ENCODE measurements at regions not wholly inside any gene's neighbourhood (a gene's known extent, or its start where the extent isn't known, plus 50 kb on each side); places are given as distances from the start of the nearest gene placed in this dataset.

DNA sequence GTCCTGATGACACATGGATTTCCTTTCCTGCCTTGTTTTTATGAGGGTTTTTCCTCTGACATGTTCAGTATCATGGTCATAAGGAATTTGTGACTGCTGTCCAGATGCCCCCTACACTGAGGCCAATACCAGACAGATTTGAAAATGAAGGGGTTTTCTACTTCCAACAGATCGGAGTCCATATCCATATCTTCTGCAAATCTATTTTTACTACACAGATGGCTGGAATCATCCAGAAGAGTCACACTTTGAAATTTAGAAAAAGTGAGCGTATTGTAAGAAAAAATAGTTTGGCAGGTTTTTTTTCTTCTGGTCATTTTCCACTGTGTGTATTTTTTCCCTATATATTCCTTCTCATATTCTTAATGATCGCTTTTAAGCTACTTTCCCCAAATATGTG, 197.5 kb upstream of the LRRC3B start:
- Histone ChIP-seq H3K36me3 (ENCODE audit: control insufficient read depth, insufficient read depth, low read length) (no peaks in the 10 kb centered on the region), H3K4me1 (no peaks in the 10 kb centered on the region), H3K27me3 (replicated peaks; ENCODE audit: control insufficient read depth, insufficient read depth, low read length) (no peaks in the 10 kb centered on the region), H3K9me3 (no peaks in the 10 kb centered on the region), H3K4me3 (ENCODE audit: low read depth, low read length) (no peak overlapping the region)
- H3K27ac Mint-ChIP-seq (ENCODE audit: unreplicated experiment), result no peak overlapping the region
- no peak for DNase-seq
- ChIA-PET CTCF (no interaction called here), POLR2A (no interaction called here)
- no peak overlapping the region for H3K4me3 Mint-ChIP-seq (ENCODE audit: unreplicated experiment)
- no peaks in the 10 kb centered on the region for H3K36me3 Mint-ChIP-seq (ENCODE audit: insufficient read depth, unreplicated experiment)
- TF ChIP-seq, protein P1, sequence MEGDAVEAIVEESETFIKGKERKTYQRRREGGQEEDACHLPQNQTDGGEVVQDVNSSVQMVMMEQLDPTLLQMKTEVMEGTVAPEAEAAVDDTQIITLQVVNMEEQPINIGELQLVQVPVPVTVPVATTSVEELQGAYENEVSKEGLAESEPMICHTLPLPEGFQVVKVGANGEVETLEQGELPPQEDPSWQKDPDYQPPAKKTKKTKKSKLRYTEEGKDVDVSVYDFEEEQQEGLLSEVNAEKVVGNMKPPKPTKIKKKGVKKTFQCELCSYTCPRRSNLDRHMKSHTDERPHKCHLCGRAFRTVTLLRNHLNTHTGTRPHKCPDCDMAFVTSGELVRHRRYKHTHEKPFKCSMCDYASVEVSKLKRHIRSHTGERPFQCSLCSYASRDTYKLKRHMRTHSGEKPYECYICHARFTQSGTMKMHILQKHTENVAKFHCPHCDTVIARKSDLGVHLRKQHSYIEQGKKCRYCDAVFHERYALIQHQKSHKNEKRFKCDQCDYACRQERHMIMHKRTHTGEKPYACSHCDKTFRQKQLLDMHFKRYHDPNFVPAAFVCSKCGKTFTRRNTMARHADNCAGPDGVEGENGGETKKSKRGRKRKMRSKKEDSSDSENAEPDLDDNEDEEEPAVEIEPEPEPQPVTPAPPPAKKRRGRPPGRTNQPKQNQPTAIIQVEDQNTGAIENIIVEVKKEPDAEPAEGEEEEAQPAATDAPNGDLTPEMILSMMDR (IDR thresholded peaks at IDR 0.05; ENCODE audit: insufficient read depth in 1 of 2, low read depth in 1 of 2, low read length in 1 of 2, severe bottlenecking in 1 of 2, unreplicated experiment in 1 of 2), result no peak
- no peaks in the 10 kb centered on the region for H3K9me3 Mint-ChIP-seq (ENCODE audit: unreplicated experiment)
- BruUV-seq (replicated peaks), result no TSS peak
- H3K27me3 Mint-ChIP-seq (ENCODE audit: insufficient read depth, unreplicated experiment), result no peaks in the 10 kb centered on the region
- intact Hi-C loops (cut with micrococcal nuclease; ENCODE audit: unreplicated experiment), result no loop called here
- no peaks in the 10 kb centered on the region for H3K4me1 Mint-ChIP-seq (ENCODE audit: low read depth, unreplicated experiment)

DNA sequence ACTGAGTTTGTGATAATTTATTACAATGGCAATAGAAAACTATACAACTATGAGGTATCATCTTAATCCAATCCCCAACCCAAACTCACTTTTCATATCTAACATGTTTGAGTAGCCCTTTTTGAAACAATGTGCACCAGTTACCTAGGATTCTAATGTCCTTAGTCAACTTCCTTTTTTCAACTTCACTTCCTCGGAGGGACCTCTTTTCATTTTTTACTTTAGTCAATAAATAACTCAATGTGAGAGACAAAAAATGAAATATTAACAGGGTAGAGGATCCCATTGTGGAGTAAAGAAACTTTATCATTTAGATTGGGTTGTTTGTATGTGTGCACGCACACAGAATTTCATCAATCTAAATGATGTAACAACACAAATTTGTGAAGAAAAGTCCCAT, 193.6 kb upstream of the LRRC3B start:
- H3K27me3 Mint-ChIP-seq (ENCODE audit: insufficient read depth, unreplicated experiment), result no peaks in the 10 kb centered on the region
- no peak overlapping the region for H3K4me3 Mint-ChIP-seq (ENCODE audit: unreplicated experiment)
- no peaks in the 10 kb centered on the region for H3K4me1 Mint-ChIP-seq (ENCODE audit: low read depth, unreplicated experiment)
- POLR2A ChIA-PET, result no interaction called here
- no peak overlapping the region for H3K4me3 ChIP-seq (ENCODE audit: low read depth, low read length)
- no peaks in the 10 kb centered on the region for H3K9me3 ChIP-seq
- H3K36me3 Mint-ChIP-seq (ENCODE audit: insufficient read depth, unreplicated experiment), result no peaks in the 10 kb centered on the region
- no peaks in the 10 kb centered on the region for H3K36me3 ChIP-seq (ENCODE audit: control insufficient read depth, insufficient read depth, low read length)
- intact Hi-C loops (cut with micrococcal nuclease; ENCODE audit: unreplicated experiment), result no loop called here
- H3K27ac Mint-ChIP-seq (ENCODE audit: unreplicated experiment), result no peak overlapping the region
- H3K4me1 ChIP-seq, result no peaks in the 10 kb centered on the region
- H3K9me3 Mint-ChIP-seq (ENCODE audit: unreplicated experiment), result no peaks in the 10 kb centered on the region
- CTCF ChIA-PET, result no interaction called here
- no peaks in the 10 kb centered on the region for H3K27me3 ChIP-seq (replicated peaks; ENCODE audit: control insufficient read depth, insufficient read depth, low read length)
- BruUV-seq (replicated peaks), result no TSS peak
- TF ChIP-seq, protein P1 (IDR thresholded peaks at IDR 0.05; ENCODE audit: insufficient read depth in 1 of 2, low read depth in 1 of 2, low read length in 1 of 2, severe bottlenecking in 1 of 2, unreplicated experiment in 1 of 2), result no peak
- DNase-seq, result no peak

DNA sequence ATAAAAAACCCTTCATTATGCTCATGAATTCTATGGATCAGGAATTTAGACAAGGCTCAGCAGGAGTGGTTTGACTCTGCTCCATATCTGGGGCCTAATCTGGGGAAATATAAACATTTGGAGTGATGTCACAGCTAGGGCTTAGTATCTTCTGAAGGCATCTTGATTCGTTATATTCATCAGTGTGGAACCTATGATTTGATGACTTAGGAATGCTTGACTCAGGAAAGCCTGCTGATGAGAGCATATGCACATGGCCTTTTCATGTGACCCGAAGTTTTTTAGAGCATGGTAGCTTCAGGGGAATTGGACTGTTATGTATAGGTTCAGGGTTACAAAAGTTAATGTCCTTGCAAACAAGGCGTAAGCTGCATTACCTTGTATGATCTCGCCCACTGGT, 184.9 kb upstream of the LRRC3B start:
- Histone ChIP-seq H3K36me3 (ENCODE audit: control insufficient read depth, insufficient read depth, low read length) (no peaks in the 10 kb centered on the region), H3K9me3 (no peaks in the 10 kb centered on the region), H3K4me1 (no peaks in the 10 kb centered on the region), H3K4me3 (ENCODE audit: low read depth, low read length) (no peak overlapping the region), H3K27me3 (replicated peaks; ENCODE audit: control insufficient read depth, insufficient read depth, low read length) (no peaks in the 10 kb centered on the region)
- TF ChIP-seq, protein P1 (IDR thresholded peaks at IDR 0.05; ENCODE audit: insufficient read depth in 1 of 2, low read depth in 1 of 2, low read length in 1 of 2, severe bottlenecking in 1 of 2, unreplicated experiment in 1 of 2), result no peak
- ChIA-PET POLR2A (no interaction called here), CTCF (no interaction called here)
- no peak overlapping the region for H3K27ac Mint-ChIP-seq (ENCODE audit: unreplicated experiment)
- H3K4me1 Mint-ChIP-seq (ENCODE audit: low read depth, unreplicated experiment), result no peaks in the 10 kb centered on the region
- no peak overlapping the region for H3K4me3 Mint-ChIP-seq (ENCODE audit: unreplicated experiment)
- peaks cover 3% of the 10 kb centered on the region for H3K27me3 Mint-ChIP-seq (ENCODE audit: insufficient read depth, unreplicated experiment)
- intact Hi-C loops (cut with micrococcal nuclease; ENCODE audit: unreplicated experiment), result no loop called here
- no peaks in the 10 kb centered on the region for H3K9me3 Mint-ChIP-seq (ENCODE audit: unreplicated experiment)
- no peaks in the 10 kb centered on the region for H3K36me3 Mint-ChIP-seq (ENCODE audit: insufficient read depth, unreplicated experiment)
- no TSS peak for BruUV-seq (replicated peaks)
- DNase-seq, result no peak

All from Caco-2 (cell line).